ENCODE measurements at regions not wholly inside any gene's neighbourhood (a gene's known extent, or its start where the extent isn't known, plus 50 kb on each side); places are given as distances from the start of the nearest gene placed in this dataset.

GRCh38 chr2:18740474-18740881, 151.1 kb upstream of the NT5C1B start:
- no peaks in the 10 kb centered on the region for H3K36me3 Mint-ChIP-seq (ENCODE audit: low read depth)

GRCh38 chr2:18731666-18732065, 142.3 kb upstream of the NT5C1B start:
- Mint-ChIP-seq H3K27me3 (ENCODE audit: low read depth) (peaks cover 10% of the 10 kb centered on the region), H3K4me1 (no peaks in the 10 kb centered on the region), H3K9me3 (peaks cover 13% of the 10 kb centered on the region), H3K27ac (ENCODE audit: unreplicated experiment) (no peak overlapping the region), H3K4me3 (no peak overlapping the region), H3K36me3 (ENCODE audit: low read depth) (no peaks in the 10 kb centered on the region)
- DNase-seq (ENCODE audit: low read depth, low spot score) = no peak
- no peak for TF ChIP-seq CTCF (conservative IDR thresholded peaks at IDR 0.05)

More at GRCh38 chr2:18740474-18740881, 151.1 kb upstream of the NT5C1B start:
- no peak for TF ChIP-seq CTCF (conservative IDR thresholded peaks at IDR 0.05)
- H3K4me1 Mint-ChIP-seq = no peaks in the 10 kb centered on the region
- no peak overlapping the region for H3K4me3 Mint-ChIP-seq
- no peak overlapping the region for H3K27ac Mint-ChIP-seq (ENCODE audit: unreplicated experiment)
- H3K9me3 Mint-ChIP-seq = peaks cover 7% of the 10 kb centered on the region
- no peak for DNase-seq (ENCODE audit: low read depth, low spot score)
- H3K27me3 Mint-ChIP-seq (ENCODE audit: low read depth) = peaks cover 4% of the 10 kb centered on the region

- Mint-ChIP-seq H3K27ac (ENCODE audit: unreplicated experiment) (no peak overlapping the region), H3K4me1 (no peaks in the 10 kb centered on the region), H3K4me3 (no peak overlapping the region), H3K9me3 (no peaks in the 10 kb centered on the region), H3K36me3 (ENCODE audit: low read depth) (no peaks in the 10 kb centered on the region), H3K27me3 (ENCODE audit: low read depth) (no peaks in the 10 kb centered on the region)
- no peak for TF ChIP-seq CTCF (conservative IDR thresholded peaks at IDR 0.05)
- no peak for DNase-seq (ENCODE audit: low read depth, low spot score)
Observed at GRCh38 chr2:18724371-18725145, 135.2 kb upstream of the NT5C1B start.

GRCh38 chr2:18723219-18723618, 133.8 kb upstream of the NT5C1B start:
- Mint-ChIP-seq H3K9me3 (no peaks in the 10 kb centered on the region), H3K36me3 (ENCODE audit: low read depth) (no peaks in the 10 kb centered on the region), H3K27ac (ENCODE audit: unreplicated experiment) (no peak overlapping the region), H3K4me1 (no peaks in the 10 kb centered on the region), H3K4me3 (no peak overlapping the region), H3K27me3 (ENCODE audit: low read depth) (no peaks in the 10 kb centered on the region)
- DNase-seq (ENCODE audit: low read depth, low spot score) = no peak
- TF ChIP-seq CTCF (conservative IDR thresholded peaks at IDR 0.05) = no peak

- no peak for DNase-seq (ENCODE audit: low read depth, low spot score)
- Mint-ChIP-seq H3K36me3 (ENCODE audit: low read depth) (no peaks in the 10 kb centered on the region), H3K27me3 (ENCODE audit: low read depth) (no peaks in the 10 kb centered on the region), H3K4me3 (no peak overlapping the region), H3K27ac (ENCODE audit: unreplicated experiment) (no peak overlapping the region), H3K4me1 (no peaks in the 10 kb centered on the region), H3K9me3 (no peaks in the 10 kb centered on the region)
- TF ChIP-seq CTCF (conservative IDR thresholded peaks at IDR 0.05) = no peak
Observed at GRCh38 chr2:18722101-18722500, 132.7 kb upstream of the NT5C1B start.

Data from neural crest cell (in vitro differentiated cells).